ENCODE measurements at regions not wholly inside any gene's neighbourhood (a gene's known extent, or its start where the extent isn't known, plus 50 kb on each side); places are given as distances from the start of the nearest gene placed in this dataset.

GRCh38 chr9:80892703-80893102 is 796.6 kb downstream of the TLE1 start:
- TF ChIP-seq CTCF (conservative IDR thresholded peaks at IDR 0.05; ENCODE audit: low read length) (no peak), EZH2phosphoT487 (IDR thresholded peaks at IDR 0.05; ENCODE audit: borderline replicate concordance) (no peak)

Data from Loucy (cell line).